PC-9 (cell line): ENCODE measurements at regions not wholly inside any gene's neighbourhood (a gene's known extent, or its start where the extent isn't known, plus 50 kb on each side); places are given as distances from the start of the nearest gene placed in this dataset.

Source experiments
- CTCF ChIP-seq: fragments of 200-600 bp; sonication (generic); conservative IDR thresholded peaks from 2 replicates; pipeline ENCODE4 v1.6.1; 2017; ENCODE audit warnings: mixed run types, antibody characterized with exemption, mild to moderate bottlenecking, moderate library complexity
- EZH2 ChIP-seq: fragments of 200-600 bp; sonication (generic); IDR thresholded peaks from 2 replicates; pipeline ENCODE4 v1.8.0; 2017; ENCODE audit warnings: antibody characterized with exemption, low read depth

- no peak for TF ChIP-seq CTCF
- no peak for TF ChIP-seq EZH2
Observed at GRCh38 chr9:94204174-94204573, 54.9 kb upstream of the ZNF169 start.
